ENCODE measurements at regions not wholly inside any gene's neighbourhood (a gene's known extent, or its start where the extent isn't known, plus 50 kb on each side); places are given as distances from the start of the nearest gene placed in this dataset.

DNA sequence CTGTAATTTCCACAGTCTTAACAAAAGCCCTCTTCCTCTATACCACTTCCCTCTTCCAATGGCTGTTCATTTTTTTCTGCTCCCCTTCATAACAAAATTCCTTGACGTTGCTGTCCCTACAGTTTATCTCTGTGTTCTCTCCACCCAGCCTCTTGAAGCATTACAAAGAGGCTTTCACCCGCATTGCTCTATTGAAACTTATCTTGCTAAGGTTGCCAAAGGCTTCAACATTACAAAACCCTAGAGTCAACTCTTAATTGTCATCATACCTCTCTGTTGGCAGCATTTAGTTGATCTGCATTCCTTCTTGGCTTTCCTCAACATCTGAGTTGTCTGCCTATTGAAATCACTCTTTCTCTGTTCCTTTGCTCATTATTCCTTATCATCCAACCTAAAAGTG lies 1055.7 kb downstream of the JRKL start:
- TF ChIP-seq, protein P1, sequence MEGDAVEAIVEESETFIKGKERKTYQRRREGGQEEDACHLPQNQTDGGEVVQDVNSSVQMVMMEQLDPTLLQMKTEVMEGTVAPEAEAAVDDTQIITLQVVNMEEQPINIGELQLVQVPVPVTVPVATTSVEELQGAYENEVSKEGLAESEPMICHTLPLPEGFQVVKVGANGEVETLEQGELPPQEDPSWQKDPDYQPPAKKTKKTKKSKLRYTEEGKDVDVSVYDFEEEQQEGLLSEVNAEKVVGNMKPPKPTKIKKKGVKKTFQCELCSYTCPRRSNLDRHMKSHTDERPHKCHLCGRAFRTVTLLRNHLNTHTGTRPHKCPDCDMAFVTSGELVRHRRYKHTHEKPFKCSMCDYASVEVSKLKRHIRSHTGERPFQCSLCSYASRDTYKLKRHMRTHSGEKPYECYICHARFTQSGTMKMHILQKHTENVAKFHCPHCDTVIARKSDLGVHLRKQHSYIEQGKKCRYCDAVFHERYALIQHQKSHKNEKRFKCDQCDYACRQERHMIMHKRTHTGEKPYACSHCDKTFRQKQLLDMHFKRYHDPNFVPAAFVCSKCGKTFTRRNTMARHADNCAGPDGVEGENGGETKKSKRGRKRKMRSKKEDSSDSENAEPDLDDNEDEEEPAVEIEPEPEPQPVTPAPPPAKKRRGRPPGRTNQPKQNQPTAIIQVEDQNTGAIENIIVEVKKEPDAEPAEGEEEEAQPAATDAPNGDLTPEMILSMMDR (IDR thresholded peaks at IDR 0.05 in 4 of 5, conservative IDR thresholded peaks at IDR 0.05 in 1 of 5) = no peak
- TF ChIP-seq POLR2A (IDR thresholded peaks at IDR 0.05) = no peak

Data from gastrocnemius medialis (tissue), 4 donors.